Adrenal gland (tissue), 5 donors: ENCODE measurements at regions not wholly inside any gene's neighbourhood (a gene's known extent, or its start where the extent isn't known, plus 50 kb on each side); places are given as distances from the start of the nearest gene placed in this dataset.

ENCODE experiments used
- POLR2A ChIP-seq, 2 donors: fragments of 450-650 bp; IDR thresholded peaks; one replicate each; pipeline ENCODE4 v1.6.1; 2017; ENCODE audit warnings: antibody characterized with exemption in 2 of 2, mild to moderate bottlenecking in 2 of 2, moderate library complexity in 1 of 2
- TF ChIP-seq, protein P1 (sequence below), 6 experiments: fragments of 450-650 bp in 4 of 6; fragments of 200-600 bp in 2 of 6; sonication (generic) in 1 of 6; IDR thresholded peaks; 1 replicate in 5 of 6; 2 replicates in 1 of 6; pipeline versions ENCODE4 v1.5.1 to v1.8.0; 2016 to 2021; ENCODE audit warnings: antibody characterized with exemption in 6 of 6, mild to moderate bottlenecking in 2 of 6, moderate library complexity in 1 of 6
- donor health status: DM: no; HTN: no; CAD: no.

DNA sequence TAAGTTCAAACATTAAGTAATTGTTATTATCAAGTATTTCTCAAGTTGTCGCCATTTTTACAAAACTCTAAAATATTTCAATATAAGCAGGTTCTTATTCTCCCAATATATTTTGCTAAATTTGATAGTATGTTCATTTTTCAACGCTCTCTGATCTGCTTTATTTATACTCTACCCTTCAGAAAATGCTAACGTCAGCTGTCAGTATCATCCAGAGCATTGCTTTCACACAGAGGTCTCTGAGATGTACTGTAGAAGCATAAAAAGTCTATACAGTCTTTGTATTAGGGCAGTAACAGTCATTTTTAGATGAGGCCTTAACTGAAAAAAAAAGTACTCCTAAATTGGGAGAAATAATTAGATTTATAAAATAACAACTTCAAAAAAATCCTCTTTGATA is 533.1 kb upstream of the LRFN5 start:
- TF ChIP-seq, protein P1, sequence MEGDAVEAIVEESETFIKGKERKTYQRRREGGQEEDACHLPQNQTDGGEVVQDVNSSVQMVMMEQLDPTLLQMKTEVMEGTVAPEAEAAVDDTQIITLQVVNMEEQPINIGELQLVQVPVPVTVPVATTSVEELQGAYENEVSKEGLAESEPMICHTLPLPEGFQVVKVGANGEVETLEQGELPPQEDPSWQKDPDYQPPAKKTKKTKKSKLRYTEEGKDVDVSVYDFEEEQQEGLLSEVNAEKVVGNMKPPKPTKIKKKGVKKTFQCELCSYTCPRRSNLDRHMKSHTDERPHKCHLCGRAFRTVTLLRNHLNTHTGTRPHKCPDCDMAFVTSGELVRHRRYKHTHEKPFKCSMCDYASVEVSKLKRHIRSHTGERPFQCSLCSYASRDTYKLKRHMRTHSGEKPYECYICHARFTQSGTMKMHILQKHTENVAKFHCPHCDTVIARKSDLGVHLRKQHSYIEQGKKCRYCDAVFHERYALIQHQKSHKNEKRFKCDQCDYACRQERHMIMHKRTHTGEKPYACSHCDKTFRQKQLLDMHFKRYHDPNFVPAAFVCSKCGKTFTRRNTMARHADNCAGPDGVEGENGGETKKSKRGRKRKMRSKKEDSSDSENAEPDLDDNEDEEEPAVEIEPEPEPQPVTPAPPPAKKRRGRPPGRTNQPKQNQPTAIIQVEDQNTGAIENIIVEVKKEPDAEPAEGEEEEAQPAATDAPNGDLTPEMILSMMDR (IDR thresholded peaks at IDR 0.05): no peak
- no peak for TF ChIP-seq POLR2A (IDR thresholded peaks at IDR 0.05)
